GM23248 (cell line): ENCODE measurements at regions not wholly inside any gene's neighbourhood (a gene's known extent, or its start where the extent isn't known, plus 50 kb on each side); places are given as distances from the start of the nearest gene placed in this dataset.

Source experiments
- DNase-seq: peaks from one replicate; pipeline ENCODE4 v3.0.0-alpha.2; 2015
- H2AFZ ChIP-seq: fragments of 200-600 bp; sonication (generic); 2 replicates; pipeline ENCODE4 v1.6.1; 2016; ENCODE audit warnings: antibody characterized with exemption
- H3F3A ChIP-seq: fragments of 200-600 bp; sonication (generic); 2 replicates; pipeline ENCODE4 v1.6.1; 2016; ENCODE audit warnings: mild to moderate bottlenecking, antibody characterized with exemption, mixed run types; ENCODE audit not compliant: insufficient read depth
- H3K27ac ChIP-seq: fragments of 200-600 bp; sonication (generic); 2 replicates; pipeline ENCODE4 v1.5.1; 2016; ENCODE audit warnings: mild to moderate bottlenecking
- H3K27me3 ChIP-seq: fragments of 200-600 bp; sonication (generic); replicated peaks from 2 replicates; pipeline ENCODE4 v1.6.1; 2016; ENCODE audit warnings: mild to moderate bottlenecking; ENCODE audit not compliant: insufficient read depth
- H3K36me3 ChIP-seq: fragments of 200-600 bp; sonication (generic); 2 replicates; pipeline ENCODE4 v1.6.1; 2016; ENCODE audit warnings: low read depth, mild to moderate bottlenecking
- H3K4me1 ChIP-seq: fragments of 200-600 bp; sonication (generic); 2 replicates; pipeline ENCODE4 v1.6.1; 2016; ENCODE audit warnings: mild to moderate bottlenecking; ENCODE audit not compliant: insufficient read depth
- H3K4me2 ChIP-seq: fragments of 200-600 bp; sonication (generic); one replicate; pipeline ENCODE4 v1.6.1; 2016; ENCODE audit warnings: mild to moderate bottlenecking; ENCODE audit not compliant: unreplicated experiment
- H3K4me3 ChIP-seq: fragments of 200-600 bp; sonication (generic); 2 replicates; pipeline ENCODE4 v1.5.1; 2016; ENCODE audit warnings: mild to moderate bottlenecking
- H3K79me2 ChIP-seq: fragments of 200-600 bp; sonication (generic); 2 replicates; pipeline ENCODE4 v1.6.1; 2016; ENCODE audit warnings: mild to moderate bottlenecking; ENCODE audit not compliant: insufficient read depth
- H3K9ac ChIP-seq: fragments of 200-600 bp; sonication (generic); 2 replicates; pipeline ENCODE4 v1.6.1; 2016; ENCODE audit warnings: mild to moderate bottlenecking
- H3K9me2 ChIP-seq: fragments of 200-600 bp; sonication (generic); 2 replicates; pipeline ENCODE4 v1.6.1; 2016; ENCODE audit warnings: mixed run types, mild to moderate bottlenecking, moderate library complexity; ENCODE audit not compliant: insufficient read depth
- H3K9me3 ChIP-seq: fragments of 200-600 bp; sonication (generic); one replicate; pipeline ENCODE4 v1.6.1; 2017; ENCODE audit warnings: low read depth
- H4K20me1 ChIP-seq: fragments of 200-600 bp; sonication (generic); 2 replicates; pipeline ENCODE4 v1.6.0; 2016; ENCODE audit not compliant: insufficient read depth
- EZH2 ChIP-seq: fragments of 200-600 bp; sonication (generic); IDR thresholded peaks from 2 replicates; pipeline ENCODE4 v1.6.1; 2018; ENCODE audit warnings: antibody characterized with exemption, mild to moderate bottlenecking; ENCODE audit not compliant: insufficient read depth, poor library complexity, severe bottlenecking
- EZH2phosphoT487 ChIP-seq: fragments of 200-600 bp; sonication (generic); IDR thresholded peaks from 2 replicates; pipeline ENCODE4 v1.6.1; 2018; ENCODE audit warnings: antibody characterized with exemption, moderate library complexity, mild to moderate bottlenecking, low read depth; ENCODE audit not compliant: insufficient read depth
- WGBS, 2 experiments: methylation state at CpG; one replicate each; pipeline ENCODE4 v1.1.6; 2015 to 2017; ENCODE audit warnings: low lambda C conversion rate in 2 of 2, low coverage in 1 of 2; ENCODE audit errors: missing lambda C conversion rate in 2 of 2; 5-methylcytosine and 5-hydroxymethylcytosine counted together
- in situ Hi-C: fragments of 300-500 bp; cut with MboI; formaldehyde crosslinking; loops from 2 replicates; pipeline ENCODE4 v1.15.0; 2020

- Histone ChIP-seq H4K20me1 (no peaks in the 10 kb centered on the region), H3K36me3 (no peaks in the 10 kb centered on the region), H3K9me3 (no peaks in the 10 kb centered on the region), H3K9me2 (no peaks in the 10 kb centered on the region), H2AFZ (no peak overlapping the region), H3K4me2 (no peak overlapping the region), H3K4me1 (no peaks in the 10 kb centered on the region), H3K9ac (no peak overlapping the region), H3K79me2 (no peaks in the 10 kb centered on the region), H3F3A (no peaks in the 10 kb centered on the region), H3K4me3 (no peak overlapping the region), H3K27me3 (no peaks in the 10 kb centered on the region; the same call in 1 of the 2 replicates), H3K27ac (no peak overlapping the region)
- in situ Hi-C loops: no loop called here
- TF ChIP-seq EZH2 (no peak), EZH2phosphoT487 (no peak)
- no peak for DNase-seq
- WGBS, 2 experiments: 40 to 48% methylated on average over 18 of the region's 18 CpGs
Observed at GRCh38 chr11:134913391-134913790, 501.3 kb upstream of the B3GAT1 start.

DNA sequence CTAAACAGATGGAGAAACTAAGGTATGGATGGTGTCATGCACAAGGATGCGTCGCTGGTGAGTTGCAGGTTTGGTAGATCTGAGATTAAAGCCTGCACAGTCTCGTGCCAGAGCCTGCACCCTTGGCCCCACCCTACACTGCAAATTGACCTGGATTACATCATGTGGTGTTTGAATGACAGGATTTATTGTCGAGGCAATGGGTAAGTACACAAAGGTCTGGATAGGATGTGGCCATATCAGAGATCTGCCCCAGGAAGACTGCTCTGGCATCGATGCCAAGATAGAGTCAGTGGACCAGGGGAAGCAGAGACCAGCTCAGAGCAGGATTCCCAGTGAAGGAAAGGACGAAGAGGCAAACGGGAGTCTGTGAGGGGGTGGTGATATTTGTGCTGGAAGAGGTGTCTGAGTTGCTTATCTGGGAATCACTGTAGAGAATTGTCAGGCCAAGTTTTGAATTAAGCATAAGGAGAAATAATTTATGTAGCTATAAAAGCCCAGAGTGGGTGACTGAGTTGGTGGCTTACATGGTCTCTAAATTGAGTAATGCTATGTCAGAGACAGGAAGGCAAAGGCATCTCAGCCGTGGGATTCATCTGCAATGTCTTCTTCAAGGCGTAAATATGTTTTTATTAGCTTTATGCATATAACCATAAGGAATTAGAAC lies 499.6 kb upstream of the B3GAT1 start:
- in situ Hi-C loops: no loop called here
- Histone ChIP-seq H3K79me2 (no peaks in the 10 kb centered on the region), H4K20me1 (no peaks in the 10 kb centered on the region), H3K4me1 (no peaks in the 10 kb centered on the region), H3K4me2 (no peak overlapping the region), H3K9me3 (no peaks in the 10 kb centered on the region), H3K9me2 (no peaks in the 10 kb centered on the region), H3K36me3 (no peaks in the 10 kb centered on the region), H3K27ac (no peak overlapping the region), H3F3A (no peaks in the 10 kb centered on the region), H2AFZ (no peak overlapping the region), H3K4me3 (no peak overlapping the region), H3K9ac (no peak overlapping the region), H3K27me3 (no peaks in the 10 kb centered on the region)
- TF ChIP-seq EZH2 (no peak), EZH2phosphoT487 (no peak)
- DNase-seq: no peak
- WGBS, 2 experiments: 18 to 21% methylated on average over 9 of the region's 9 CpGs

DNA sequence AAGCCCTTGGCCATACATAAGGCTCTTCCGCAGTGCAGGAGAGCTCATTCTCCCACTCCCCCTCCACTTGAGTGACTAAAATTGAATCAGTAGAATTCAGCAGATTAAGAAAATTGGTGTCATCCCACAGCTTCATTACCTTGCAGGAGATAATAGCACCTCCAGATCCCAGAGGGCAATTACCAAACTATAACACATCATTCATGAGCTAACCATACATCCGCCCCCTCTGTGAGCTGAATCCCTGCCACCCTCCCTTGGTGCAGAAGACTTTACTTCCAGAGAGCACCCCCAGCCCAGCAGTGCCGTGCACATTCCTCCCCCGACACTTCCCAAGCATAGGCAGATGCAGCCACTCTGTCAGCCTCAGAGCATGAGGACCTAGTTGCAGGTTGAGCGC lies 496.5 kb upstream of the B3GAT1 start:
- TF ChIP-seq EZH2 (no peak), EZH2phosphoT487 (no peak)
- no peaks in the 10 kb centered on the region for H3K9me2 ChIP-seq
- no peak overlapping the region for H2AFZ ChIP-seq
- no peaks in the 10 kb centered on the region for H3K9me3 ChIP-seq
- no peaks in the 10 kb centered on the region for H3F3A ChIP-seq
- H3K4me3 ChIP-seq: no peak overlapping the region
- H3K4me2 ChIP-seq: no peak overlapping the region
- in situ Hi-C loops: no loop called here
- WGBS, 2 experiments: 27 to 28% methylated on average over 5 of the region's 5 CpGs
- no peak for DNase-seq
- no peak overlapping the region for H3K27ac ChIP-seq
- H4K20me1 ChIP-seq: no peaks in the 10 kb centered on the region
- no peaks in the 10 kb centered on the region for H3K27me3 ChIP-seq
- no peak overlapping the region for H3K9ac ChIP-seq
- no peaks in the 10 kb centered on the region for H3K4me1 ChIP-seq
- no peaks in the 10 kb centered on the region for H3K36me3 ChIP-seq
- H3K79me2 ChIP-seq: no peaks in the 10 kb centered on the region

GRCh38 chr11:134907636-134908035 lies 495.6 kb upstream of the B3GAT1 start:
- Histone ChIP-seq H3K36me3 (no peaks in the 10 kb centered on the region), H3K4me3 (no peak overlapping the region), H2AFZ (no peak overlapping the region), H3K9me3 (no peaks in the 10 kb centered on the region), H3K4me1 (no peaks in the 10 kb centered on the region), H4K20me1 (no peaks in the 10 kb centered on the region), H3K9me2 (no peaks in the 10 kb centered on the region), H3K27ac (no peak overlapping the region), H3K79me2 (no peaks in the 10 kb centered on the region), H3K4me2 (no peak overlapping the region), H3K9ac (no peak overlapping the region), H3K27me3 (no peaks in the 10 kb centered on the region), H3F3A (no peaks in the 10 kb centered on the region)
- no peak for TF ChIP-seq EZH2phosphoT487
- TF ChIP-seq EZH2: no peak
- in situ Hi-C loops: no loop called here
- no peak for DNase-seq
- 45 to 52% methylated on average over 5 of the region's 5 CpGs for whole genome bisulfite sequencing, 2 experiments

DNA sequence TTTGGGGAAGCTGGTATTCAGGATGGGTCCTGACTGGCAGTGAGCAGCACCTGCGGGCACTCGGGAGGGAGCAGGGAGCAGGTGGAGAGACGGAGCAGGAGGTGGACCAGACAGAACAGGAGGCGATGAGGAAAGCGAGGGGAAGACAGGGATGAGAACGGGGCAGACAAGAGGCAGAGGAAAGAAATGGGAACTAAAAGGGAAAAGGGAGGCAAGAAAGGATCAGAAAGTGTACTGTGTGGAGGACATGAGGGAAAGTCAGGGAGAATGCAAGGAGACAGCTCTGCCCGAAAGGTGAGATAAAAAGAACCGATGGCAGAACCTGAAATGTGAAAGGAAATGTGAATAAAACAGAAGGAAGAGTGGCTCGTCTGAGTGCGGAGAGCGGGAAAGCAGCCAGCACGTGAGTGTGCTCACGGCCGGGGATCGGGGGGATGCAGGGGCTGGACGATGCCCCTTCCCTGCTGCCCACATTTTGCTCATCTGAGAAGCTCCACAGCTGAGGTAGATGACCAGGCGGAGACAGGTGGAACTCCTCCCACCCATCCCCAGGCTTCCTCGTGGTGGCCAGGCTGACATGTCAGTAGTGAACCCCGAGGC lies 494.4 kb upstream of the B3GAT1 start:
- Histone ChIP-seq H3K4me1 (no peaks in the 10 kb centered on the region), H3K9me3 (no peaks in the 10 kb centered on the region), H3K79me2 (no peaks in the 10 kb centered on the region), H3F3A (no peaks in the 10 kb centered on the region), H3K27me3 (no peaks in the 10 kb centered on the region), H3K9ac (no peak overlapping the region), H3K27ac (no peak overlapping the region), H3K4me2 (no peak overlapping the region), H4K20me1 (no peaks in the 10 kb centered on the region), H3K9me2 (no peaks in the 10 kb centered on the region), H3K4me3 (no peak overlapping the region), H2AFZ (no peak overlapping the region), H3K36me3 (no peaks in the 10 kb centered on the region)
- in situ Hi-C loops: no loop called here
- no peak for TF ChIP-seq EZH2phosphoT487
- TF ChIP-seq EZH2: no peak
- WGBS, 2 experiments: 51 to 61% methylated on average over 19 of the region's 19 CpGs
- no peak for DNase-seq
